ENCODE measurements at regions not wholly inside any gene's neighbourhood (a gene's known extent, or its start where the extent isn't known, plus 50 kb on each side); places are given as distances from the start of the nearest gene placed in this dataset.
"Not testable (repeated sequence)": the region's sequence is repeated elsewhere in the genome, so short reads cannot be mapped to it uniquely, and the experiment has no call there.

- no peak for DNase-seq (ENCODE audit: extremely low read depth, low read depth)
- no peak for TF ChIP-seq CTCF (IDR thresholded peaks at IDR 0.05; ENCODE audit: low read depth, low read length)
Observed at GRCh38 chr19:30112666-30113065, 170.6 kb downstream of the URI1 start.

- TF ChIP-seq CTCF (IDR thresholded peaks at IDR 0.05; ENCODE audit: low read depth, low read length): no peak
- no peak for DNase-seq (ENCODE audit: extremely low read depth, low read depth)
Observed at GRCh38 chr19:30113186-30113585, 171.1 kb downstream of the URI1 start.

GRCh38 chr19:30114095-30114494, 172.1 kb downstream of the URI1 start:
- DNase-seq (ENCODE audit: extremely low read depth, low read depth): not testable (repeated sequence)

- no peak for DNase-seq (ENCODE audit: extremely low read depth, low read depth)
- TF ChIP-seq CTCF (IDR thresholded peaks at IDR 0.05; ENCODE audit: low read depth, low read length): no peak
Observed at GRCh38 chr19:30115947-30116346, 173.9 kb downstream of the URI1 start.

- no peak for DNase-seq (ENCODE audit: extremely low read depth, low read depth)
- TF ChIP-seq CTCF (IDR thresholded peaks at IDR 0.05; ENCODE audit: low read depth, low read length): no peak
Observed at GRCh38 chr19:30116530-30116929, 174.5 kb downstream of the URI1 start.

- no peak for DNase-seq (ENCODE audit: extremely low read depth, low read depth)
- no peak for TF ChIP-seq CTCF (IDR thresholded peaks at IDR 0.05; ENCODE audit: low read depth, low read length)
Observed at GRCh38 chr19:30116984-30117555, 175.0 kb downstream of the URI1 start.

- DNase-seq (ENCODE audit: extremely low read depth, low read depth): no peak
- TF ChIP-seq CTCF (IDR thresholded peaks at IDR 0.05; ENCODE audit: low read depth, low read length): no peak
Observed at GRCh38 chr19:30117636-30118145, 175.7 kb downstream of the URI1 start.

GRCh38 chr19:30118221-30118620, 176.2 kb downstream of the URI1 start:
- no peak for TF ChIP-seq CTCF (IDR thresholded peaks at IDR 0.05; ENCODE audit: low read depth, low read length)
- DNase-seq (ENCODE audit: extremely low read depth, low read depth): no peak

All from AG09319 (cell line).